Fibroblast of lung (primary cell): ENCODE measurements at regions not wholly inside any gene's neighbourhood (a gene's known extent, or its start where the extent isn't known, plus 50 kb on each side); places are given as distances from the start of the nearest gene placed in this dataset.

Source experiments
- CTCF ChIP-seq, 2 donors: IDR thresholded peaks in 1 of 2; conservative IDR thresholded peaks in 1 of 2; 1 replicate in 1 of 2; 2 replicates in 1 of 2; pipeline ENCODE4 v1.5.1; 2011 to 2012; ENCODE audit warnings: low read length in 2 of 2, control low read depth in 1 of 2, inconsistent platforms in 1 of 2, low read depth in 1 of 2, mild to moderate bottlenecking in 1 of 2
- EZH2 ChIP-seq: IDR thresholded peaks from 2 replicates; pipeline ENCODE4 v1.5.1; 2012; ENCODE audit warnings: low read length, control low read depth, mild to moderate bottlenecking; ENCODE audit errors: missing control alignments

- TF ChIP-seq CTCF (conservative IDR thresholded peaks at IDR 0.05 in 1 of 2, IDR thresholded peaks at IDR 0.05 in 1 of 2; ENCODE audit: low read depth in 1 of 2, low read length in 2 of 2) (no peak), EZH2 (no peak)
Measured at GRCh38 chr9:73527521-73527920, 375.9 kb downstream of the ANXA1 start.
